HG02759 (cell line): ENCODE measurements at regions not wholly inside any gene's neighbourhood (a gene's known extent, or its start where the extent isn't known, plus 50 kb on each side); places are given as distances from the start of the nearest gene placed in this dataset.

Source experiments
- ATAC-seq: cut with Tn5 transposase; IDR thresholded peaks from one replicate; pipeline ENCODE4 v1.9.1; 2021; ENCODE audit warnings: mild to moderate bottlenecking, moderate library complexity; ENCODE audit not compliant: unreplicated experiment

DNA sequence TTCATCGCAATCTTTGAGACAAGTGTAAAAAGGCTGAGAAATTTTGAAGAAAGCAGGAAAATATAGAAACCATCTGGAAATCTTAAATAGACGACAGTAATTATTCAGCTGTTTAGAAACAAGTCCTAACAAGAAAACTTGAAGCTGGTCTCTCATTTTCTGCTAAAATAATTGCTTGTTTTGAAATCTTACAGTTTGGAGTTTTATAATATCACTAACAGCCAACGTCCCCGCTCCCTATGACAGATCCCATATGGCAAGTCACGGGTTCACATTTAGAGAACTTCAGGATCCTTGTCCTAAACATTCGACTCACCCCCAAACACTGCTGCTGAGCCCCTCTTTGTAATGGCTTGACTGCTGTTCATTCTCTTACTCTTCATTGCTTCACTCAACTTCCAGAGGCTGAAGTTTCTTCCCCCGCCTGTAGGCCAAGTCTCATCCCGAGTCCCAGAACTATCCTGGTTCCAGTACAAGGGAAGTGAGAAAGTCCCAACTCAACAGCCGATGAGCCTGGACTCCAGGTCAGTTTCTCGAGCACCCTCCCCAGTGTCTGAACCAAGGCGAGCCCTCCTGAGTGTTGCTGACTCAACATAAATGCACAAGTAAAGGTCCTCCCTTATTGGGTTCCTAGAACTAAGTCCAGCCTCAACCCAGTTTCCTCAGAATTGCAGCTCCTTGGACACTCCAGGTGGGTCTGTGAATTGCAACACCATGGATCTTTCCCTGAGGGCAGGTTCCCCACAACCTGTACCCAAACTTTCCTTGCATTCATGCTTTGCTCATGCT is 93.4 kb upstream of the BACE2 start:
- ATAC-seq: no peak

DNA sequence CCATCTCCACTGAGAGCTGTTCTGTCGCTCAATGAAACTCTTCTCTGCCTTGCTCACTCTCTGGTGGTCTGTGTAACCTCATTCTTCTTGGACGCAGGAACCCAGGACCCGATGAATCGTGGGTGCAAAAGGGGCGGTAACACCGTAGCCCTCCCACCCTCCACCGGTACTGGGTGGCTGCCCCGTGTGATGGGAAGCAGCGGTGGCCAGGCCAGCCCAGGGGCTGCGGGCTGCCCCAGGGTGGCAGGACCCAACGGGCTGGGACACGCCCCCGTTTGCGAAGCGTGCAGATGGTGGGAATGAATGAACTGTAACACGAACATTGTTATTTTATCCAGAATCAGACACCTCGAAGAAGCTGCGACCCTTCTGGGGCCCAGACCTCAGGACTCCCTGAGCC is 92.3 kb upstream of the BACE2 start:
- no peak for ATAC-seq

DNA sequence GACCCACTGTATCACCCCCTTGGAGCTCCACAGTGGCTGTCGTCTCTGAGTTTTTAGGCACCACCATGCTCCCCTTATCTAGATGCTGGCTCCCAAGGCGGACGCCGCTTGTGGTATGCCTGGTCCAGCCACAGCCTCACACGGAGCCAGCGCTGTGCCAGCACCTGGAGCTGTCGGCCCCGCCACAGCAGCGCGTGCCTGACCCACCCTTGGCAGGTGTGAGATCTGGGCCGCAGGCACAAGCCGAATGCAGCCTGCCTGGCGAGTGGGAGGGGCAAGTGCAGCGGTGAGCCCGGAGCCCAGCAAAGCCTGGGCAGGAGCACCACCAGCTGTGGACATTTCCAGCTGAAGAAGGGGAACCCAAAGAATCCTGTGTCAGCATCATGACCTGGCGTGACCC is 91.9 kb upstream of the BACE2 start:
- ATAC-seq: no peak

DNA sequence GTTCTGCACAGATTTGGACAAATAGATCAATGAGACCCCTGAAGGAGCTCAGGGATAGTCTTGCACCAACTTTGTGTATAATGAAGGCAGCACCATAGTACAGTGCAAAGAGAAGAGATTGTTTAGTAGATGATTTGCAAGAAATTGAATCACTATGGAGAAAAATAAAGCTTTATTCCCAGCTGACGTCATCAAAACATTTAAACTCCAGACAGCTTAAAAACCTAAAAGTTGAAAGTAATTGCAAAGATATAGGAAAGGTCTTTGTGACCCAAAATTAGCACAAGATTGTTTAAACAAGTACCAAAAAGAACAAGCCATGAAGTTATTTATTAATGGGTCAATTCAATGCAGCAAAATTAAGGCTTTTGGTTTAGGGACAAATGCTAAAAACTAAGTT is 88.8 kb upstream of the BACE2 start:
- no peak for ATAC-seq

DNA sequence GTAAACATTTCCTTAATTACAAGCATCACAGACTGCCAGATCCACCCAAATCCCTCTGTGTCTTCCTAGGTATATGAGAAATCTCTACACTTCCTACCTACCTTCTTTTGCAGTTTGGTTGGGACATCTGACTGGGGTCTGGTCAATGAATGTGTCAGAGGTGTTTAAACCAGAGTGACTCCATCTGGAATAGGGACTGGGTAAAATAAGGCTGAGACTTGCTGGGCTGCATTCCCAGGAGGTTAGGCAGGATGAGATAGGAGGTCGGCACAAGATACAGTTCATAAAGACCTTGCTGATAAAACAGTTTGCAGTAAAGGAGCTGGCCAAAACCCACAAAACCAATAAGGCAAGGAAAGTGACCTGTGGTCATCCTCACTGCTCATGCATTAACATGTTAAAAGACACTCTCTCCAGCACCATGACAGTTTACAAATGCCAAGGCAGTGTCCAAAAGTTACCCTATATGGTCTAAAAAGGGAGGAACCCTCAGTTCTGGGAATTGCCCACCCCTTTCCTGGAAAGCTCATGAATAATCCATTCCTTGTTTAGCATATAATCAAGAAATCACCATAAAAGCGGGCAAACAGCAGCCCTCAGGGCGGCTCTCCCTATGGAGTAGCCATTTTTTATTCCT is 87.4 kb upstream of the BACE2 start:
- no peak for ATAC-seq

DNA sequence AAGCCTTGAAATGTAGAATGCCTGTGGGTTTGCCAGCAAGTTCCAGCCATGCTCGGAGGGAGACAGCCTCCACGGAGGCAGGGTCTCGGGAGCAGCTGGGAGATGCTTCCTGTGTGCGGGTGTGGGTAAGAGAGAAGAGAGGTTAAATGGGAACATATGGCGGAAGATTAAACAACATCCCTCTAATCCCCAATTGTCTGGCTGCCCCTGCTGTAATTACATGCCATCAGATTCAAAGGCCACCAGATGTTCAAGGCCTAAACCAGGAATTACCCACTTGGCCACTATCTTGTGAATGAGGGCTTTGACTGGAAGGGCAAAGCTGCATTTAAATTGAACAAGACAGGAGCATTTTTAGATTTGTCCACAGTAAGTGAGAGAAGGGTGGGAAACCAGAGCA is 81.4 kb upstream of the BACE2 start:
- ATAC-seq: no peak

DNA sequence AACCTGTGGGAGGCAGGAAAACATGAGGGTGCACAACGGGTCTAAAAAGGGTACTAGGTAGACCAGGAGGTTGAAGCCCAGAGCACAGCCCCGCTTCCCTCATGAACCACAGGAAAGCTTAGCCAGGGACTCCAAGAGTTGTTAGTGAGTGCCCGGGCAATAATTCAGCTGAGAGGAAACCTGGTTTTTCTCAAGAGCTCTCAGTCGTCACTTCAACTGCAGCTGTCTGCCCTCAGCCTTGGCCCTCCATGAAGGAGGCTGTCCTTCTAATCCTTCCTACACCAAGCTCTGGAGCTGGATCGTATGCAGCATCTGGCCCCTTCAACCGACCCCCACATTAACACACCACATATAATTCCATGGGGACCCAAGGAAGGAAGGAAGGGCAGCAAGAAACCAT is 77.0 kb upstream of the BACE2 start:
- ATAC-seq: no peak

DNA sequence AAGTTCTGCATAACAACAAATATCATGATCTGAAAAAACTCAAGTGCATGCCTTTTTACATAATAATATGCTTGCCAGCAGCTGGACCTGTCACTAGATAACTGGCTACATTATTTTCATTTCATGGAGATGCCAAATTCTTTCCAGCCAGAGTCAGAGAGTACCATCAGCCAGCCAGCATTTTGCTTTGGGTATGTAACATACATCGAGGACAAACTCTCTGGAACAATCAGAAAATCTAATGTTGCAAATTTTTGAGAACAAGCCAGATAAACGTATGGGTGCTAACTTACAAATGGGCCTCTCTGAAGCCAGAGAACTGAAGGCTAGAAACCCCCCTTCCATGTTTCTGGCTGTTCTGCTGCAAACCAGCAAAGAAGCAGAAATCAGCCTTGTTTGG is 76.3 kb upstream of the BACE2 start:
- ATAC-seq: no peak

DNA sequence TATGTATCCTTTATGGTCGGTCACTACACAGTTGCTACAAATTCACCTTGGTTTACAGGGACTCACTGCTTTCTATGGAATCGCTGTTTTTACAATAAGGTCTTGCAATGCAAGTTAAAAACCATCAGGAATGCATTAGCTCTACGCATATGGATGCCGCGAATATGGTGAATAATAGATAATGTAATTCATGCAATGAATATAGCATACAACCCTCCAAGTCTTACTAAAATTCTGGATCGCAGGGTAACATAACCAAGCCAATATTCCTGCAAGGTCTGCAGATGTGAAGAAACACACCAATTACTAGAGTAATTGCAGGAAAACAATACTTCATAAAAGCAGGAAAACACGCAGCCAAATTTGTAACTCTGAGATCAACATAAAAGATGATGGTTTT is 75.6 kb upstream of the BACE2 start:
- ATAC-seq: no peak

DNA sequence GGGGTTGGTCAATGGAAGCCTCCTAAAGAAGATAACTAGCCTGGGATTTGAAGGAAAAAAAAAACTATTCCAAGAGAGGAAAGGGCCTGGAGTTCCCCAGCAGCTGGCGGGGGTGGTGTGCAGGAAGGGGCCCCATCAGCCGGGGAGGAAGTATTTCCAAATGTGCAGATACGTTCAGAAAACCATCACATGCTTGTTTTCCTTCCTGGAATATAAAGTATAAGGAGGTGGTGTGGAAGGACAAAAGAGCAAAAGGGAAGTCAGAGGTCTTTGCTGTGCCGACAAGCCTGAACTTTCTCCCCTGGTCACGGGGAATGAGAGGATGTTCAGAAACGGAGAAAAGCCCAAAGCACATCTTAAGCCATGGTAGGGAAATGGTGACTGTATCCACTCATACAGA is 72.0 kb upstream of the BACE2 start:
- no peak for ATAC-seq

DNA sequence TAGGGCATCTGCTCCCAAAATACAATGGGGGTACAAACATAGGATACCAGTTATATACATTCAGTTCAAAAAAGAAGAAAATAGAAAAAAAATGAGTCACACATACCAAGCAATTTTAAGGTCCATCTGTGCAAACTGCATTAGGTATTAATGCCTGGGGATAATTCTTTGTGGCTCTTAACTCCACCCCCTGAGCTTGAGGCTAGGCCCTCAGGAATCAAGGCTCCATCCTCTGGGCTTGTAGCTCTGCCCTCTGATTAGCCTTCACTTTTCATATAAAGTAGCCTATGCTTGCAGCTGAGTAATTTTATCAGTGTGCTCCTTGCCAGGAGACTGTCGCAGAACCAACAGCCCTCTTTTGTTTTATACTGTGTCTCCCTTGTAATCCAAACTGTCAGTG is 69.9 kb upstream of the BACE2 start:
- no peak for ATAC-seq

DNA sequence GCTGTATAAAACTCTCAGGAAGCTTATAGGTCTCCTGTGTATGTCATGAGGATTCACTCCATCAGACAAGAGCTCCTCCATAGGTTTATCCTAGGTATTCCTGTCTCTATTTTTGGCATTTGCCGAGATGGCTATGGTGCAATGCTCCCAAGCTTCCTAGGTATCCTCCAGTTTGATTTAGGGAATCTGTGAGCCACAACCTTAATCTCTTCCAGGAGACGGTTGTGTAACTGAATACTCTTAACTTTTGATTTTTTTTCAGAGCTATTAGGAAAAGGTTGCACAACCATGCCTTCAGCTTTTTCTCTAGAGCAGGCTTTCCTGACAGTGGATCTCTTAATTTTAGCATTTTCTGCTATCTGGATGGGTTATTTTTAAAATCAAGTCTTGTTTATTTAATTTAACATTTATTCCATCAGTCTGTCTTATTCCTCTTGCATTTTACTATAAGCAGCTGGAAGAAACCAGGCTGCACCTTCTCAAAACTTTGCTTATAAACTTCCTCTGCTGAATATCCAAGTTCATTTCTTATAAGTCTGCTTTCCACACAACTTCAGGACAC is 69.4 kb upstream of the BACE2 start:
- no peak for ATAC-seq

DNA sequence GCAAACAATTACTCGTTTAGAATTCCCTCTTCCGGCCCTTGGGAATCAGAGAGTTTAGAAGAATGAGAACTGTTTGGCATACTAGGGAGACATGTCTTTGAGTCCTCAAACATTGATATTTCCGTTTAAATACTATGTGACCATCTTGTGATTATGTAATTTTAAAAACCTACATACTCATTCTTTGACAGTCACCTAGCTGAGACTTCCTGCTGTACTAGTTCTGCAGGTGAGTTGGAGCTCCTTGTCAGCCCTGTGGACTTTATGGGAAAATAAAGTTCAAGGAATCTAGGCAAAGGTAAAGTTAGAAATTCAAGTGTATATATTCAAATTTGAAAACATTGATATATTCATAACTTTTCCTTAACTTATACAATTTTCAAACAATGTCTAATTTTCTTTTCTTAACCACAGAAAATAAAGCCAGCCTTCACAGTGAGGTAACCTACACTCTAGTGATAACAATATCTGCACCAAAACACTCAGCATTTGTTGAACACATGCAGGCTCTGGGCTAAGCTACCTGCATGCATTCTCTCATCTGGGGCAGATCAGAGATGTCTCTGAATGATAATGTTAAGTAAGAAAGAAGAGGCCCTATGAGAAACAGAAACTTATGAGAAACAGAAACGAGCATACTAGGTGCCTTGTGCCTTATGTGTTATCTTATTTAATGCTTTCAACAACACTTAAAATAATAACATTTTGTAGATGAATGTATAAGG is 67.0 kb upstream of the BACE2 start:
- ATAC-seq: no peak

DNA sequence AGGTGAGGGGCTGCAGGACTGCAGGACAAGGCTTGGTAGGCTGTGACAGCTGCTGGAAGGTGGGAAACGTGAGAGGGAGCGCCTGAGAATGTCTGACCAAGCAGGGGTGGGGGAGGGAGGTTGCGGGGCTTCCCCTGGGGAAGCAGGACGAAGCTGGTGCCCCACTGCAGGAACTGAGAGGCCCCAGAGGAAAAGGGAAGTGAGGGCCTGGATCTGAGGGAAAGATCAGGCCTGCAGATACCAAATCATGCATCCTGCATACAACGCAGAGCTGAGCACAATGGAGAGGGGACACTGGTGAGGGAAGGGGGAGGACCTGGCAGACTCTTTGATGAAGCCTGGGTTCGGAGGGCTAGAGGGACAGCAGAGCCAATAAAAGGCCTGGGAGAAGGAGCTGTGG is 65.7 kb upstream of the BACE2 start:
- ATAC-seq: no peak

DNA sequence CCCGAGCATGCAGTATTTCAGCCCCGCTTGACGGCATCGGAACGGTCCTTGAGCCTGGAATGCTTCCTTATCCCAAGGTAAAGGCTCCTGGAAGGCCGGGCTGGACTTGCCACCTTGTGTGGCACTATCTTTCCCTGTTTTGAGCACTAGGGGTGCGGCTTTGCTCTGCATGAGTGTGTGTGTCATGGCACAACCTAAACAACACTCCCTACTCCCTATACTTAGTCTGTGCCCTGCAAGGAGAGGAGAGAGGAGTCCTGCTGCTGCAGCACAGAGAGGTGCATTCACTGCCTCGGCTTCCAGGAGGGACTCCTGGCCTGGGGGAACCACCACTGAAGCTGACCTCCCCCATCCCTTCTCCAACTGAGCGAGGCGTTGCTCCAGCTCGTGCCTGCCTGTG is 60.4 kb upstream of the BACE2 start:
- no peak for ATAC-seq

DNA sequence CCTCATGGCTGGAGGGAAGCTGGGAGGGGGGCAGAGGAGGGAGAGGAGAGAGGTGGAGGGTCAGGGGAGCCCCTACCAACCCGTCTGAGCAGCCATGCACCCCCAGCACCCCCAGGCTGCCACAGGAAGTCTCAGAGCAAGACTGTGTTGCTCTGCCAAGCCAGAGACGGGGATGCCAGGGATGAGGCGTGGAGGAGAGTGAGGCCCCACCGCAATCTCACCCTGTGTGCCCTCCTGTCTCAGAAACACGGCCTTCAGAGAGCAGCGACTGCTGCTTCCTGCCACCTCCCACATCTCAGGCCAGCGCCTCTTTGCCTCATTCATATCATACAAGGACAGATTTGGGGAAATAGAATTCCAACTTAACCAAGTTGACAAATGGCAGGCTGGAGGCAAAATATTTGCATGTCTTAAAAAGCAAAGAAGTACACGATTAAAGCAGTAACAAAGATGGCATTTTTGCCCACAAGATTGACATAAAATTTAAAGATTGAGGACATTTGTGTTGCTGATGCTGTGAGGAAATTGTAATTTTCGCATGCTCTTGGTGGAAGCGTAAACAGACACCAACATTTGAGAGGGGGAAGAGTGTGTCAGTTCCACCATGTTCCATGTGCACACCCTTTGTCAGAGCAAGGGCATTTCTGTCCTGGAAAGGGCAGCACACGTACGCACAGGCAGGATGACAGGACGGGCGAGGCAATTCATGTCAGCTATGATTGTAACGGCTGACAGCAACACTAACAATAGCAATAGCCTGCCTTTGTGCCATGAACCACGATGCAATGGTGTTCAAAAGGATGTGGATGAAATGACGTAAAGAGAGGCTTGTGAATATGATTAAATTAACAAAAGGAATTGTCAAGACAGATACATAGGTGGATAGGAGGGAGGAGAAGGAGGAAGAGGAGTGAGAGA is 59.0 kb upstream of the BACE2 start:
- ATAC-seq: no peak

DNA sequence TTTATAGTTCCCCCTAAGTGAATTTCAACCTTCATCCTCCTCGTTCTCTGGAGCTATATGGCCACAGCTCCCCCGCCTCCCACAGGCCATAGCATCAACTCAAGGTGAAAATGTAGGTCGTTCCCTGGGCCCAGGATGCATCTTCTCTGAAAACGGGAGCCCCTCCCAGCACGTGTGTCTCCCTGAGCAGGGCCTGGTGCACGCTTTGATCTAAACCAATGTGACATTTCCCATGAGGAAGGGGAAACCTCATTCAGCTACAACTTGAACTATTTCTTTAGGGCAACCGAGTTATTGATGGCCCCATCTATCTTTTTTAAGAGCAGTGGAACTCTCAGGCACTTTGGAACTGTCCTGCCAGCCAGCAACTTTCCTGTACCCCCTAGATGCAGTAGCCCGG is 57.8 kb upstream of the BACE2 start:
- no peak for ATAC-seq

DNA sequence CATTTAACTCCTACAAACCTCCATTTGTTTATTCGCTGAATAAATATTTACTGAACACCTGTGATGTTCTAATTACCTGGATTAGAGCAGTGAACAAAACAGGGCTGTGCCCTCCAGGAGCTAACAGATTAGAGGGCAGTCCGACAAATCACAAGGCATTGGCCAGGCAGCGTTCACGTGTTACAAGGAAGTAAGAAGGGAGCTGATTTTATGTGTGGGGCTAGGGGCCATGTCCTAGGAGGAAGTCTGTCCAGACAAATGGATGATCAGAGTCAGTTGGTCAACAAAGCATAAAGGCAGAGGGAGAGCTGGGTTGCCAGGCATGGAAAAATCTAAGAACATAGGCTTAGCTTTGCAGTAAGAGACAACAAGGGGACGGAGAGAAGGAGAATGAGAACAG is 57.3 kb upstream of the BACE2 start:
- ATAC-seq: no peak

DNA sequence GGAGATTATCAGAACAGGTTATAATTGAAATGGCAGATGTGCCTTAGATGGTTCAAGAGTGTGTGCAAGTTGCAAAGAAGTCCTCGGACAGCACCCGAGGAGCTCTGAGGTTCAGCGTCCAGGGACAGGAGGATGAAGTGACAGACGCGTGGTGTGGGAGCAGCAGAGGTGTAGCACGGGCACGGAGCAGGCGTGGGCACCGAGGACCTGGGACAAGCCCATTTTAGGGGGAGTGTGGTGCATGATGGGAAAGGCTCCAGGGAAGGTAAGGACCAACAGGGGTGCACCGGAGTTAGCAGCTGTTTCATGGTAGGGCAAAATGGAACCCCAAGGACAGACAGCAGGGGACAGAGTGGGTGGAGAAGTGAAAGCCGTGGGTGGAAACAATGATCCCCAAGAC is 56.3 kb upstream of the BACE2 start:
- no peak for ATAC-seq

DNA sequence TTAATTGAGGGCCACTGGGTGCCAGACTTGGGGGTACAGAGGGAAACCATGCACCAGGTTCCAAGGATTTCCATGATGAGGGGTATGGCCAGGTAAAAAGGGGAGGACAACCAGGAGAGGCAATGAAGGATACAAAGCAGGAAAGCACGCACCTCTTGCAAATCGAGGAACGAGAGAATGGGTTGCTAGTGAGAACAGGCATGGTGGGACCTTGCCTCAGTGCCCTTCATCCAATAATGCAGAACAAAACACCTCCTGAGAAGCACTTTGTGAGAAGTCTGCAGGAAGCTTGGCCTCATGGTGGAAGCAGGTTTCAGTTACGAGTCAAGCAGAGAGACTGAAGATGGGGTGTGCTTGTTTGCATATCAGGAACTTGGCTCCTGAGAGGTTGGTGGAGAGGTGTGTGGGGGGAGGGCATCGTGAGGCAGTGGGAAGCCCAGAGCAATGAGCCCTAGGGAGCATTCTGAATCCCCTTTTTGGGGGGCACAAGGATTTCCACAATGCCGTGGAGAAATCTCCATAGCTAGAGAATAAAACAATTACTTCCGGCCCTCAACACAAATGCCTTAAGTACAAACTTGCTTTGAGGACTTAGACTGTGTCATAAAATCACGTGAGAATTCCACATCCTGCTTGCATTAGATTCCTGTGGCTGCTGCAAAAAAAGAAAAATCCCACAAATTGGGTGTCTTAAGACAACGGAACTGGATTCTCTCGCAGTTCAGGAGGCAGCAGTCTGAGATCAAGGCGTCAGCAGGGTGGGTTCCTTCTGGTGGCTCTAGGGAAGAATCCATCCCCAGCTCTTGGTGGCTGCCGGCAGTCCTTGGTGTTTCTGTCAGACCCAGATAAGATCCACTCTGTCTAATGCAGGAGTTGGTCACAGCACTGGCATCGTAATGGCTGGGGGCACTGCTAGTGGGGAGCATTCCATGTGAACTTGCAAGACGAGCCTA is 54.9 kb upstream of the BACE2 start:
- no peak for ATAC-seq
